HG02884 (cell line): ENCODE measurements at regions not wholly inside any gene's neighbourhood (a gene's known extent, or its start where the extent isn't known, plus 50 kb on each side); places are given as distances from the start of the nearest gene placed in this dataset.

Experiments
- ATAC-seq: cut with Tn5 transposase; IDR thresholded peaks from one replicate; pipeline ENCODE4 v1.9.1; 2021; ENCODE audit warnings: mild to moderate bottlenecking, moderate library complexity; ENCODE audit not compliant: unreplicated experiment

- no peak for ATAC-seq
Measured at GRCh38 chr13:97134364-97135095, 87.6 kb upstream of the MBNL2 start.

- ATAC-seq, result no peak
Measured at GRCh38 chr13:97135883-97136282, 86.2 kb upstream of the MBNL2 start.

- ATAC-seq, result no peak
Measured at GRCh38 chr13:97136418-97136817, 85.7 kb upstream of the MBNL2 start.

- no peak for ATAC-seq
Measured at GRCh38 chr13:97139691-97140090, 82.4 kb upstream of the MBNL2 start.

GRCh38 chr13:97140131-97140530 lies 82.0 kb upstream of the MBNL2 start:
- ATAC-seq, result no peak

GRCh38 chr13:97140611-97141010 lies 81.5 kb upstream of the MBNL2 start:
- no peak for ATAC-seq

GRCh38 chr13:97141097-97141496 lies 81.0 kb upstream of the MBNL2 start:
- no peak for ATAC-seq

- peak; percentile 99 for ATAC-seq
Measured at GRCh38 chr13:97141564-97142005, 80.5 kb upstream of the MBNL2 start.

GRCh38 chr13:97142452-97142851 lies 79.7 kb upstream of the MBNL2 start:
- ATAC-seq, result peak; percentile 42

- ATAC-seq, result no peak
Measured at GRCh38 chr13:97145057-97145456, 77.1 kb upstream of the MBNL2 start.

GRCh38 chr13:97148894-97149293 lies 73.2 kb upstream of the MBNL2 start:
- no peak for ATAC-seq

- ATAC-seq, result no peak
Measured at GRCh38 chr13:97160421-97160820, 61.7 kb upstream of the MBNL2 start.

- ATAC-seq, result no peak
Measured at GRCh38 chr13:97161582-97162231, 60.4 kb upstream of the MBNL2 start.

GRCh38 chr13:97165502-97166425 lies 56.4 kb upstream of the MBNL2 start:
- ATAC-seq, result no peak

- no peak for ATAC-seq
Measured at GRCh38 chr13:97171136-97171535, 51.0 kb upstream of the MBNL2 start.
